OCI-M1 (cell line): ENCODE measurements at regions not wholly inside any gene's neighbourhood (a gene's known extent, or its start where the extent isn't known, plus 50 kb on each side); places are given as distances from the start of the nearest gene placed in this dataset.
"Not testable (repeated sequence)": the region's sequence is repeated elsewhere in the genome, so short reads cannot be mapped to it uniquely, and the experiment has no call there.

Experiments used
- DNase-seq: peaks from one replicate; lab custom pipeline; 2025; lab: John Stamatoyannopoulos, UW

GRCh38 chr14:51444353-51445000 is 204.4 kb downstream of the TMX1 start:
- no peak for DNase-seq

GRCh38 chr14:51445001-51445390 is 204.9 kb downstream of the TMX1 start:
- no peak for DNase-seq

- DNase-seq = no peak
Observed at GRCh38 chr14:51446771-51447170, 204.9 kb upstream of the FRMD6 start.

GRCh38 chr14:51447411-51447810 is 204.3 kb upstream of the FRMD6 start:
- no peak for DNase-seq

- DNase-seq = no peak
Observed at GRCh38 chr14:51448831-51449670, 202.7 kb upstream of the FRMD6 start.

- DNase-seq = no peak
Observed at GRCh38 chr14:51449681-51450080, 202.0 kb upstream of the FRMD6 start.

GRCh38 chr14:51451561-51451960 is 200.1 kb upstream of the FRMD6 start:
- no peak for DNase-seq

- DNase-seq = no peak
Observed at GRCh38 chr14:51453869-51454268, 197.8 kb upstream of the FRMD6 start.

GRCh38 chr14:51454351-51454750 is 197.4 kb upstream of the FRMD6 start:
- DNase-seq = no peak

- no peak for DNase-seq
Observed at GRCh38 chr14:51455041-51455835, 196.5 kb upstream of the FRMD6 start.

GRCh38 chr14:51457843-51458562 is 193.7 kb upstream of the FRMD6 start:
- no peak for DNase-seq

GRCh38 chr14:51458563-51458955 is 193.2 kb upstream of the FRMD6 start:
- no peak for DNase-seq

- no peak for DNase-seq
Observed at GRCh38 chr14:51460011-51460410, 191.7 kb upstream of the FRMD6 start.

- no peak for DNase-seq
Observed at GRCh38 chr14:51462182-51462581, 189.5 kb upstream of the FRMD6 start.

- DNase-seq = no peak
Observed at GRCh38 chr14:51462706-51463105, 189.0 kb upstream of the FRMD6 start.

- DNase-seq = no peak
Observed at GRCh38 chr14:51463461-51463860, 188.2 kb upstream of the FRMD6 start.

- DNase-seq = no peak
Observed at GRCh38 chr14:51464411-51464810, 187.3 kb upstream of the FRMD6 start.

- DNase-seq = no peak
Observed at GRCh38 chr14:51465486-51465885, 186.2 kb upstream of the FRMD6 start.

GRCh38 chr14:51467392-51467791 is 184.3 kb upstream of the FRMD6 start:
- not testable (repeated sequence) for DNase-seq

- DNase-seq = no peak
Observed at GRCh38 chr14:51468523-51468922, 183.2 kb upstream of the FRMD6 start.

- no peak for DNase-seq
Observed at GRCh38 chr14:51472881-51473280, 178.8 kb upstream of the FRMD6 start.

GRCh38 chr14:51473351-51473750 is 178.4 kb upstream of the FRMD6 start:
- DNase-seq = no peak
